ENCODE measurements at regions not wholly inside any gene's neighbourhood (a gene's known extent, or its start where the extent isn't known, plus 50 kb on each side); places are given as distances from the start of the nearest gene placed in this dataset.

- TF ChIP-seq, protein P1, sequence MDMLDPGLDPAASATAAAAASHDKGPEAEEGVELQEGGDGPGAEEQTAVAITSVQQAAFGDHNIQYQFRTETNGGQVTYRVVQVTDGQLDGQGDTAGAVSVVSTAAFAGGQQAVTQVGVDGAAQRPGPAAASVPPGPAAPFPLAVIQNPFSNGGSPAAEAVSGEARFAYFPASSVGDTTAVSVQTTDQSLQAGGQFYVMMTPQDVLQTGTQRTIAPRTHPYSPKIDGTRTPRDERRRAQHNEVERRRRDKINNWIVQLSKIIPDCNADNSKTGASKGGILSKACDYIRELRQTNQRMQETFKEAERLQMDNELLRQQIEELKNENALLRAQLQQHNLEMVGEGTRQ (IDR thresholded peaks at IDR 0.05; ENCODE audit: borderline replicate concordance, low read depth, low read length): no peak
- no peak for TF ChIP-seq RAD21 (IDR thresholded peaks at IDR 0.05; ENCODE audit: low read length)
- no peak for TF ChIP-seq SIN3A (IDR thresholded peaks at IDR 0.05; ENCODE audit: borderline replicate concordance, low read depth, low read length)
- no peak for TF ChIP-seq GABPA (IDR thresholded peaks at IDR 0.05; ENCODE audit: low read depth)
- TF ChIP-seq JUND (IDR thresholded peaks at IDR 0.05): no peak
Observed at GRCh38 chr21:35342440-35342839, 293.3 kb upstream of the RUNX1 start.

Data from SK-N-SH (cell line).